Activated effector memory CD4-positive, alpha-beta T cell treated with anti-CD3 and anti-CD28 coated beads, Interleukin-2, amount 50 U/mL, for 16 hours (primary cell): ENCODE measurements at regions not wholly inside any gene's neighbourhood (a gene's known extent, or its start where the extent isn't known, plus 50 kb on each side); places are given as distances from the start of the nearest gene placed in this dataset.

Experiments
- DNase-seq: peaks from one replicate; pipeline ENCODE4 v3.0.0-alpha.2; 2020

- no peak for DNase-seq
Observed at GRCh38 chr4:115418635-115419396, 305.4 kb upstream of the NDST4 start.

GRCh38 chr4:115396034-115396433 lies 282.6 kb upstream of the NDST4 start:
- no peak for DNase-seq

GRCh38 chr4:115376866-115377265 lies 263.4 kb upstream of the NDST4 start:
- no peak for DNase-seq

- DNase-seq, result no peak
Observed at GRCh38 chr4:115374621-115375020, 261.2 kb upstream of the NDST4 start.

- DNase-seq, result no peak
Observed at GRCh38 chr4:115370490-115370889, 257.1 kb upstream of the NDST4 start.

- no peak for DNase-seq
Observed at GRCh38 chr4:115370012-115370411, 256.6 kb upstream of the NDST4 start.

- DNase-seq, result no peak
Observed at GRCh38 chr4:115366390-115366789, 253.0 kb upstream of the NDST4 start.

GRCh38 chr4:115365185-115365584 lies 251.8 kb upstream of the NDST4 start:
- no peak for DNase-seq

- DNase-seq, result no peak
Observed at GRCh38 chr4:115361781-115362180, 248.4 kb upstream of the NDST4 start.

- no peak for DNase-seq
Observed at GRCh38 chr4:115360431-115360830, 247.0 kb upstream of the NDST4 start.

GRCh38 chr4:115357776-115358175 lies 244.4 kb upstream of the NDST4 start:
- no peak for DNase-seq

GRCh38 chr4:115356176-115356575 lies 242.8 kb upstream of the NDST4 start:
- no peak for DNase-seq

- no peak for DNase-seq
Observed at GRCh38 chr4:115355329-115355728, 241.9 kb upstream of the NDST4 start.

- no peak for DNase-seq
Observed at GRCh38 chr4:115353370-115353769, 239.9 kb upstream of the NDST4 start.

GRCh38 chr4:115343171-115343570 lies 229.8 kb upstream of the NDST4 start:
- DNase-seq, result no peak

GRCh38 chr4:115334736-115335411 lies 221.5 kb upstream of the NDST4 start:
- DNase-seq, result no peak

- DNase-seq, result no peak
Observed at GRCh38 chr4:115332078-115332477, 218.7 kb upstream of the NDST4 start.

- no peak for DNase-seq
Observed at GRCh38 chr4:115331241-115331640, 217.8 kb upstream of the NDST4 start.

GRCh38 chr4:115325836-115326235 lies 212.4 kb upstream of the NDST4 start:
- no peak for DNase-seq

GRCh38 chr4:115323106-115323707 lies 209.8 kb upstream of the NDST4 start:
- DNase-seq, result no peak

- DNase-seq, result no peak
Observed at GRCh38 chr4:115315182-115315581, 201.8 kb upstream of the NDST4 start.

- DNase-seq, result no peak
Observed at GRCh38 chr4:115310641-115311040, 197.2 kb upstream of the NDST4 start.

GRCh38 chr4:115294717-115295116 lies 181.3 kb upstream of the NDST4 start:
- no peak for DNase-seq

- no peak for DNase-seq
Observed at GRCh38 chr4:115293093-115293462, 179.7 kb upstream of the NDST4 start.
